MCF 10A (cell line): ENCODE measurements at regions not wholly inside any gene's neighbourhood (a gene's known extent, or its start where the extent isn't known, plus 50 kb on each side); places are given as distances from the start of the nearest gene placed in this dataset.

Experiments
- BruUV-seq: library from RNA; stranded (reverse); fragments of 400-500 nt; replicated peaks from 2 replicates; lab custom pipeline; 2021; lab: Mats Ljungman, UMichigan
- CTCF ChIA-PET: fragments of 300-600 bp; sonication (Branson Sonifier 250); formaldehyde crosslinking; extraction: SDS; loops from one replicate; lab custom pipeline; 2021; ENCODE audit warnings: antibody characterized with exemption, inconsistent platforms; lab: Yijun Ruan, JAX
- POLR2A ChIA-PET: fragments of 300-600, 350-650 bp; sonication (Branson Sonifier 250); formaldehyde crosslinking; extraction: SDS; loops from one replicate; lab custom pipeline; 2020; ENCODE audit warnings: antibody characterized with exemption, inconsistent platforms; lab: Yijun Ruan, JAX
- DNase-seq: peaks from one replicate; pipeline ENCODE4 v3.0.0-alpha.2; 2018; ENCODE audit not compliant: unreplicated experiment
- H3K27ac Mint-ChIP-seq: one replicate; pipeline ENCODE4 v1.8.0; 2022; ENCODE audit warnings: mild to moderate bottlenecking, low read depth, mixed read lengths; ENCODE audit not compliant: unreplicated experiment
- H3K27me3 Mint-ChIP-seq: one replicate; pipeline ENCODE4 v1.8.0; 2022; ENCODE audit warnings: mixed read lengths; ENCODE audit not compliant: insufficient read depth, unreplicated experiment
- H3K36me3 Mint-ChIP-seq: one replicate; pipeline ENCODE4 v1.8.0; 2022; ENCODE audit warnings: mild to moderate bottlenecking, moderate library complexity, mixed read lengths; ENCODE audit not compliant: insufficient read depth, unreplicated experiment
- H3K4me1 Mint-ChIP-seq: one replicate; pipeline ENCODE4 v1.8.0; 2022; ENCODE audit warnings: mixed read lengths; ENCODE audit not compliant: insufficient read depth, unreplicated experiment
- H3K4me3 Mint-ChIP-seq: one replicate; pipeline ENCODE4 v1.8.0; 2022; ENCODE audit warnings: mild to moderate bottlenecking, moderate library complexity, mixed read lengths; ENCODE audit not compliant: unreplicated experiment
- H3K9me3 Mint-ChIP-seq: one replicate; pipeline ENCODE4 v1.8.0; 2022; ENCODE audit warnings: mixed read lengths; ENCODE audit not compliant: unreplicated experiment
- intact Hi-C: fragments of 100-400 bp; cut with micrococcal nuclease; formaldehyde crosslinking; loops from 2 replicates; pipeline ENCODE4 v1.14.1; 2022
- TF ChIP-seq, protein P1 (sequence below): fragments of 200-600 bp; IDR thresholded peaks from one replicate; pipeline ENCODE4 v1.8.0; 2022; ENCODE audit warnings: antibody characterized with exemption, mild to moderate bottlenecking; ENCODE audit not compliant: unreplicated experiment

DNA sequence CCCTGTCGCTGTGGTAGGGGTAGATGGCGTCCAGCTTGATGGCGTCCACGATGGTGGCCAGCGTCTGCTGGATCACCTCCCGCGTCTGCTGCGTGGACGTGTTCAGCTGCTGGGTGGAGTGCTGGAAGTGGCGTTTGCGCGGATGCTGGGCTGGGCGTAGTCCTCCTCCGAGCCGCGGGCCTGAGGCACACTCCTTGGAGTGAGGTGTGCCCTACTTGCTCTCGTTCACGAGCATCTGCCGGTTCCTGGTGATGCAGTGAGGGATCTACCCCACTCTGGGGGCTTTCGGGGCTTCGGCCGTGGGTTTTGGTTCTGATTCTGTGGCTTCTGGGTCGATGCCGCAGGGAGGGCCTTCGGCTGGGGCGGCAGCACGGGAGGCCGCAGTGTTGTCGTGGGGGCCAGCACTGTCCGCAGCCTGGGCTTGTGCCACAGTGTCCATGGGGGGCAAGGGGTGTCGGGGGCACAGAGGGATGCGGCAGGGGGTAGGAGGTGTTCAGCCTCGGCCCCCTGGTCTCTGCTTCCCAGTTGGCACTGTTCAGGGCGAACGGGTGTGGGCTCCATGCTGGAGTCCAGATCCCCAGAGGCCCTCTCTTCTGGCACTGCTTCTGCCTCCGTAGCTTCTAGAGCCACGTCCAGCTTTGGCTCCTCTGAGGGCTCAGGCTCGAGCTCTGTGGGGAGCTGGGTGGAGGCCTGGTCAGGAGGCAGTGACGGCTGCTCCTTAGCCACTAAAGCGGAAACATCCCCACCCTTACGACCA is 890.6 kb upstream of the LRRTM1 start:
- Mint-ChIP-seq H3K36me3 (no peaks in the 10 kb centered on the region), H3K4me3 (no peak overlapping the region), H3K27me3 (no peaks in the 10 kb centered on the region), H3K27ac (no peak overlapping the region), H3K9me3 (no peaks in the 10 kb centered on the region), H3K4me1 (no peaks in the 10 kb centered on the region)
- CTCF ChIA-PET = no interaction called here
- POLR2A ChIA-PET = no interaction called here
- TF ChIP-seq, protein P1, sequence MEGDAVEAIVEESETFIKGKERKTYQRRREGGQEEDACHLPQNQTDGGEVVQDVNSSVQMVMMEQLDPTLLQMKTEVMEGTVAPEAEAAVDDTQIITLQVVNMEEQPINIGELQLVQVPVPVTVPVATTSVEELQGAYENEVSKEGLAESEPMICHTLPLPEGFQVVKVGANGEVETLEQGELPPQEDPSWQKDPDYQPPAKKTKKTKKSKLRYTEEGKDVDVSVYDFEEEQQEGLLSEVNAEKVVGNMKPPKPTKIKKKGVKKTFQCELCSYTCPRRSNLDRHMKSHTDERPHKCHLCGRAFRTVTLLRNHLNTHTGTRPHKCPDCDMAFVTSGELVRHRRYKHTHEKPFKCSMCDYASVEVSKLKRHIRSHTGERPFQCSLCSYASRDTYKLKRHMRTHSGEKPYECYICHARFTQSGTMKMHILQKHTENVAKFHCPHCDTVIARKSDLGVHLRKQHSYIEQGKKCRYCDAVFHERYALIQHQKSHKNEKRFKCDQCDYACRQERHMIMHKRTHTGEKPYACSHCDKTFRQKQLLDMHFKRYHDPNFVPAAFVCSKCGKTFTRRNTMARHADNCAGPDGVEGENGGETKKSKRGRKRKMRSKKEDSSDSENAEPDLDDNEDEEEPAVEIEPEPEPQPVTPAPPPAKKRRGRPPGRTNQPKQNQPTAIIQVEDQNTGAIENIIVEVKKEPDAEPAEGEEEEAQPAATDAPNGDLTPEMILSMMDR = no peak
- no peak for DNase-seq
- no TSS peak for BruUV-seq
- intact Hi-C loops = no loop called here

DNA sequence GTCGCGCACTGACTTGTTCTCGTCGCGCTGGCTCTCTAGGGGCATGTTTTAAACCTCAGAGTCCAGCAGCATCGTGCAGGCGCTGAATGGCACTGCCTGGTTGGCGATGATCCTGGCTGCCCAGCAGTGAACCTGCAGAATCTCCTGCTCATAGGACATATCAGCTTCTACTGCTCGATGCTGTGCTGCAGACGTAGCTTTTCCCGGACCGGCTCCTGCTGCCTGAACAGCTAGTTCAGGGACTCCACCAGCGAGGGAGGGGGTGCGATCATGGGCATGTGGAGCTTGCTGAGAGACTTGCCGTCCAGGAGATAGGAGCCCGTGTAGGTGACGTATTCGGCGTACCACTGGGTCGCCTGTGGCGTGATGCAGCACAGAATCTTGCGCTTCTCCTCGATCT is 890.0 kb upstream of the LRRTM1 start:
- no peaks in the 10 kb centered on the region for H3K36me3 Mint-ChIP-seq
- ChIA-PET POLR2A (no interaction called here), CTCF (no interaction called here)
- intact Hi-C loops = no loop called here
- no peaks in the 10 kb centered on the region for H3K4me1 Mint-ChIP-seq
- no TSS peak for BruUV-seq
- no peaks in the 10 kb centered on the region for H3K27me3 Mint-ChIP-seq
- no peak overlapping the region for H3K4me3 Mint-ChIP-seq
- no peak for DNase-seq
- H3K9me3 Mint-ChIP-seq = no peaks in the 10 kb centered on the region
- TF ChIP-seq, protein P1 = no peak
- H3K27ac Mint-ChIP-seq = no peak overlapping the region

DNA sequence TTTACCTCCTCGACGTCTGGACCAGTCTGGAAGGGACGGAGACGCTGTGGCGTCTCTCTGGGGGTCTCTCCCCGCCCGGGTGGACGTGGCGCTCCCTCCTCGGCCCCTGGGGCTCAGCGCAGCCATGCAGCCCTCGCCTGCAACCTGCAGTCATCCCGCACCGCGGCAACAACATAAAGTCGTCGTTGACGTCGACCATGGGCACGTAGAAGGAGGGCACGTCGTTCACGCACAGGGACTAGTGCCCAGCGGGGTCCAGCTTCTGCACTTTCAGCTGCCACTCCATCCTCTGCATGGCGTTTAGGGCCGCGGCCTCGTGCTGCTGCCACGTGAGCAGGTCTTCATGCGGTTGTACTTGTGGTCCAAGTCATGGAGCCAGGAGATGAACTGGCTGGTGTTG is 889.6 kb upstream of the LRRTM1 start:
- ChIA-PET CTCF (no interaction called here), POLR2A (no interaction called here)
- no peak overlapping the region for H3K4me3 Mint-ChIP-seq
- no peaks in the 10 kb centered on the region for H3K9me3 Mint-ChIP-seq
- no peaks in the 10 kb centered on the region for H3K27me3 Mint-ChIP-seq
- TF ChIP-seq, protein P1 = no peak
- no peak for DNase-seq
- no peak overlapping the region for H3K27ac Mint-ChIP-seq
- no peaks in the 10 kb centered on the region for H3K4me1 Mint-ChIP-seq
- intact Hi-C loops = no loop called here
- no TSS peak for BruUV-seq
- no peaks in the 10 kb centered on the region for H3K36me3 Mint-ChIP-seq

DNA sequence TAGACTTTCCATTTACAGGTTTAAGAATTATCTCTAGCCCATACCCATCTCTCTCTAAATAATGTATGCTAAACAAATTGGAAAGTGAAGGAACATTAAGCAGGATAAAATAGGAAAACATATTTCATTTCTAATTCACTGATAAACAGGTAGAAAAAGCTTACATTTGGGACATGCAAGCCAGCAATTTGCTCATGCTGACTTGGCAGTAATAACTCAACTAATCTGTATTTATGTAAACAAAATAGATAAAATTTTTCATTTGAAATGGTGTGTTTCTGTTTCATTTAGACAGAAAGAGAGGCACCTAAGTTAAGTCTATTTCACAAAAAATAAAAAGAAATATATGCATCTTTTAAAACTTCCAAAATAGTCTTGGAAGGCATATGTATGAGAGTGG is 877.3 kb upstream of the LRRTM1 start:
- H3K4me1 Mint-ChIP-seq = no peaks in the 10 kb centered on the region
- BruUV-seq = no TSS peak

More for the DNA sequence above, 877.3 kb upstream of the LRRTM1 start:
- no peak overlapping the region for H3K27ac Mint-ChIP-seq
- ChIA-PET POLR2A (no interaction called here), CTCF (no interaction called here)
- intact Hi-C loops = no loop called here
- H3K27me3 Mint-ChIP-seq = no peaks in the 10 kb centered on the region
- no peak overlapping the region for H3K4me3 Mint-ChIP-seq
- no peak for DNase-seq
- TF ChIP-seq, protein P1 = no peak
- H3K36me3 Mint-ChIP-seq = no peaks in the 10 kb centered on the region
- H3K9me3 Mint-ChIP-seq = no peaks in the 10 kb centered on the region
